Osteocyte (in vitro differentiated cells): ENCODE measurements at regions not wholly inside any gene's neighbourhood (a gene's known extent, or its start where the extent isn't known, plus 50 kb on each side); places are given as distances from the start of the nearest gene placed in this dataset.

Experiments
- DNase-seq: peaks from one replicate; pipeline ENCODE4 v3.0.0; 2021; ENCODE audit warnings: mixed read lengths; ENCODE audit not compliant: unreplicated experiment; ENCODE audit errors: extremely low spot score
- H3K27ac Mint-ChIP-seq: one replicate; pipeline ENCODE4 v1.8.0; 2021; ENCODE audit warnings: mild to moderate bottlenecking, mixed read lengths; ENCODE audit not compliant: unreplicated experiment
- H3K27me3 Mint-ChIP-seq: one replicate; pipeline ENCODE4 v1.8.0; 2021; ENCODE audit warnings: mixed read lengths; ENCODE audit not compliant: unreplicated experiment
- H3K36me3 Mint-ChIP-seq: one replicate; pipeline ENCODE4 v1.8.0; 2021; ENCODE audit warnings: mixed read lengths; ENCODE audit not compliant: unreplicated experiment
- H3K4me1 Mint-ChIP-seq: one replicate; pipeline ENCODE4 v1.8.0; 2021; ENCODE audit warnings: mixed read lengths; ENCODE audit not compliant: unreplicated experiment
- H3K4me3 Mint-ChIP-seq: one replicate; pipeline ENCODE4 v1.8.0; 2021; ENCODE audit warnings: mild to moderate bottlenecking, moderate library complexity, mixed read lengths; ENCODE audit not compliant: unreplicated experiment
- H3K9me3 Mint-ChIP-seq: one replicate; pipeline ENCODE4 v1.8.0; 2021; ENCODE audit warnings: mixed read lengths; ENCODE audit not compliant: unreplicated experiment
- CTCF ChIP-seq: fragments of 200-600 bp; sonication (generic); IDR thresholded peaks from 2 replicates; pipeline ENCODE4 v1.5.0; 2021; ENCODE audit warnings: antibody characterized with exemption, mild to moderate bottlenecking, moderate library complexity

- TF ChIP-seq CTCF, result no peak
- H3K4me3 Mint-ChIP-seq, result no peak overlapping the region
- DNase-seq, result no peak
- no peak overlapping the region for H3K27ac Mint-ChIP-seq
- H3K36me3 Mint-ChIP-seq, result no peaks in the 10 kb centered on the region
- H3K27me3 Mint-ChIP-seq, result no peaks in the 10 kb centered on the region
- no peaks in the 10 kb centered on the region for H3K4me1 Mint-ChIP-seq
- H3K9me3 Mint-ChIP-seq, result no peaks in the 10 kb centered on the region
Observed at GRCh38 chr16:86962913-86963312, 354.3 kb downstream of the C16orf95 start.

GRCh38 chr16:86963600-86964575 lies 353.3 kb downstream of the C16orf95 start:
- Mint-ChIP-seq H3K4me1 (peaks cover 2% of the 10 kb centered on the region), H3K9me3 (no peaks in the 10 kb centered on the region), H3K4me3 (no peak overlapping the region), H3K27me3 (no peaks in the 10 kb centered on the region), H3K36me3 (no peaks in the 10 kb centered on the region), H3K27ac (no peak overlapping the region)
- TF ChIP-seq CTCF, result no peak
- no peak for DNase-seq

GRCh38 chr16:86964796-86965241 lies 352.4 kb downstream of the C16orf95 start:
- DNase-seq, result no peak
- Mint-ChIP-seq H3K9me3 (no peaks in the 10 kb centered on the region), H3K27ac (no peak overlapping the region), H3K27me3 (no peaks in the 10 kb centered on the region), H3K4me1 (peaks cover 4% of the 10 kb centered on the region), H3K36me3 (no peaks in the 10 kb centered on the region), H3K4me3 (no peak overlapping the region)
- TF ChIP-seq CTCF, result no peak

DNA sequence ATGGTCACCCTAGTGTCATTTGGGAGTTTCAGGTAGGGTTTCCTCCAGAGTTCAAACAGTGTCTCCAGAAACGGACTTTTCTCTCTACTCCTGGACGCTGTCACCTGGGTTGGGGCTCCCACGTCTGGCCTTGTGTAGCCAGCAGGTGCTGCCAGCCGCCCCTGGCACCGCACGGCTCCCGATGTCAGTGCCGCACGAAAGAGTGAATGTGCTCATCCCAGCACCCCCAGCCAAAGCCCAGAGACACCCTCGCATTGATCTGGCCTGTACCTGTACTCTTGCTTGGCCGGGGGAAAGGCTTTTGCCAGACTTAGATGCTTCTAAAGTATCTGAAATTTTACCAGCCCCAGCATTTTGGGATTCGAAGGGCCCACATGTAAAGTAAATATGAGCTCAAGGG lies 351.9 kb downstream of the C16orf95 start:
- TF ChIP-seq CTCF, result no peak
- no peaks in the 10 kb centered on the region for H3K36me3 Mint-ChIP-seq
- H3K4me3 Mint-ChIP-seq, result no peak overlapping the region
- H3K9me3 Mint-ChIP-seq, result no peaks in the 10 kb centered on the region
- H3K4me1 Mint-ChIP-seq, result peaks cover 4% of the 10 kb centered on the region
- DNase-seq, result no peak
- no peaks in the 10 kb centered on the region for H3K27me3 Mint-ChIP-seq
- H3K27ac Mint-ChIP-seq, result no peak overlapping the region

DNA sequence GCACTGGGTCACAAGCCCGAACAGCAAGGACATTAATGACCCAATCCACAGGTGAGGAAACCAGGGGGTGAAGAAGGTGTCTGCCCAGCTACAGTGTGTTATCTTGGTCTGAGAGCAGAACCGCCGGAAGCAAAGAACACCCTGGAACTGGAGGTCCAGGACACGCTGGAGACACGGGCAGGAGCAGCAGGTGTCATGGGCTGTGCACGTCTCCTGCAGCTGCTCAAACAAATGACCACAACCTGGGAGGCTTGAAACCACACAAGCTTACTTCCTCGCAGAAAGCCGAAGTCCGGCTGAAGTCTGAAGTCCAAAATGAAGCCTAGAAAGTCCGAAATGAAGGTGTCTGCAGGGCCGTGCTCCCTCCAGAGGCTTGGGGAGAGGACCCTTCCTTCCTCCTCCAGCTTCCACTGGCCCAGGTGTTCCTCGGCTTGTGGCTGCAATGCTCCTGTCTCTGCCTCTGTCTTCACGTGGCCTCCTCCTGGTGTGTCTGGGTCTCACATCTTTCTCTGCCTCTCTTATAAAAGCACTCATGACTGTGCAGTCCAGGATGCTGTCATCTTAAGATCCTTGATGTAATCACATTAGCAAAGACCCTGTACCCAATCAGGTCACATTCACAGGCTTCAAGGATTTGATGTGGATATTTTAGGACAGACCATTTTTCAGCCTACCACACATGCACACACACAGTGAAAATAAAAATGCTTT lies 351.2 kb downstream of the C16orf95 start:
- Mint-ChIP-seq H3K36me3 (no peaks in the 10 kb centered on the region), H3K4me3 (no peak overlapping the region), H3K27ac (no peak overlapping the region), H3K9me3 (no peaks in the 10 kb centered on the region), H3K27me3 (no peaks in the 10 kb centered on the region), H3K4me1 (peaks cover 4% of the 10 kb centered on the region)
- TF ChIP-seq CTCF, result no peak
- DNase-seq, result no peak
